Neural cell (in vitro differentiated cells): ENCODE measurements at regions not wholly inside any gene's neighbourhood (a gene's known extent, or its start where the extent isn't known, plus 50 kb on each side); places are given as distances from the start of the nearest gene placed in this dataset.

Experiments
- CTCF ChIP-seq: fragments of 450-650 bp; IDR thresholded peaks from 2 replicates; pipeline ENCODE4 v1.5.1; 2014; ENCODE audit warnings: antibody characterized with exemption, mild to moderate bottlenecking, moderate library complexity; ENCODE audit not compliant: poor library complexity, severe bottlenecking
- EP300 ChIP-seq: fragments of 450-650 bp; conservative IDR thresholded peaks from 2 replicates; pipeline ENCODE4 v1.6.1; 2014; ENCODE audit warnings: antibody characterized with exemption, mild to moderate bottlenecking, moderate library complexity; ENCODE audit not compliant: poor library complexity, severe bottlenecking
- EZH2 ChIP-seq: fragments of 200-600, 300-800 bp; shearing (Covaris generic), sonication (generic); IDR thresholded peaks from 2 replicates; pipeline ENCODE4 v1.6.1; 2014; ENCODE audit warnings: antibody characterized with exemption, low read length, borderline replicate concordance, mild to moderate bottlenecking; ENCODE audit not compliant: insufficient read depth, poor library complexity, severe bottlenecking
- MXI1 ChIP-seq: fragments of 450-650 bp; conservative IDR thresholded peaks from 2 replicates; pipeline ENCODE4 v1.6.1; 2014; ENCODE audit warnings: antibody characterized with exemption, mild to moderate bottlenecking; ENCODE audit not compliant: poor library complexity, severe bottlenecking
- POLR2AphosphoS5 ChIP-seq: IDR thresholded peaks from 2 replicates; pipeline ENCODE4 v1.6.1; 2012
- RAD21 ChIP-seq: fragments of 450-650 bp; conservative IDR thresholded peaks from 2 replicates; pipeline ENCODE4 v1.6.1; 2014; ENCODE audit warnings: antibody characterized with exemption, mild to moderate bottlenecking, moderate library complexity
- TAF1 ChIP-seq: IDR thresholded peaks from 2 replicates; pipeline ENCODE4 v1.6.1; 2012; ENCODE audit warnings: low read depth

- TF ChIP-seq EP300 (no peak), EZH2 (no peak), POLR2AphosphoS5 (no peak), CTCF (no peak), MXI1 (no peak), RAD21 (no peak), TAF1 (no peak)
Observed at GRCh38 chr21:19010996-19011395, 607.4 kb upstream of the TMPRSS15 start.
